ENCODE measurements at regions not wholly inside any gene's neighbourhood (a gene's known extent, or its start where the extent isn't known, plus 50 kb on each side); places are given as distances from the start of the nearest gene placed in this dataset.

DNA sequence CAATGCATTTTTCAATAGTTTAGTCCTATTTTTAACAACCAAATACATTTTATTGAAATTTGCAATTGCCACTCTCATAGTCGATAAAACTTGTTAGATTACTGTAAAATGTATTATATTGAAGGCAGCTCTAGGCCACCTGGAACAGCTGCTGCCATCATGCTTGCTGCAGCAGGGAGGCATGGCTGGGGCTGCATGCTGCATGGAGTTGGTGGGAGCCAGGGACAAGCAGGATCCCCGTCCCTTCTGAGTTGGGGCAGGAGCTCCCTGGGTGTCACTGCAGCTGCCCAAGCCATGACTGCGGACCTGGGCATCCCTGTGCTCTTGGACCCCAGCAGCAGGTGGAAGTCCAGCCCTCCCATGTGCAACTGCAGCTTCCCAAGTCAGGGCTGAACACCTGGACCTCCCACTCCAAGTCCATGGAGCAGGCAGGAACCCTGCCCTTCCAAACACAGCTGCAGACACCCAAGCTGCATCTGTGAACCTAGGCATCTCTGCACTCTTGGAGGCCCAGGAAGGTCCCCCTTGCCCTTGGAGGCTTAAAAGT is 742.0 kb downstream of the ZBBX start:
- no peaks in the 10 kb centered on the region for H4K20me1 ChIP-seq (ENCODE audit: insufficient read depth)
- H3K27ac ChIP-seq (ENCODE audit: low read length): no peak overlapping the region
- no peak overlapping the region for H2AFZ ChIP-seq (ENCODE audit: low read depth, low read length)
- H3K79me2 ChIP-seq (replicated peaks; ENCODE audit: insufficient read depth, low read length): no peaks in the 10 kb centered on the region
- H3K9me3 ChIP-seq (ENCODE audit: low read length): no peaks in the 10 kb centered on the region
- H3K36me3 ChIP-seq (ENCODE audit: insufficient read depth, low read length): no peaks in the 10 kb centered on the region
- no peak for TF ChIP-seq SMC3 (conservative IDR thresholded peaks at IDR 0.05; ENCODE audit: poor library complexity)
- no peak for TF ChIP-seq EP300 (conservative IDR thresholded peaks at IDR 0.05; ENCODE audit: poor library complexity, severe bottlenecking)
- no peak overlapping the region for H3K4me3 ChIP-seq (ENCODE audit: low read length)
- no peaks in the 10 kb centered on the region for H3K27me3 ChIP-seq (ENCODE audit: insufficient read depth, low read depth, low read length)
- H3K4me2 ChIP-seq (ENCODE audit: low read length): no peak overlapping the region
- no peaks in the 10 kb centered on the region for H3K9me2 ChIP-seq (ENCODE audit: insufficient read depth, low read length)
- H3F3A ChIP-seq (ENCODE audit: insufficient read depth, low read length, poor library complexity, severe bottlenecking): no peaks in the 10 kb centered on the region
- no peak overlapping the region for H3K9ac ChIP-seq (ENCODE audit: low read length)

DNA sequence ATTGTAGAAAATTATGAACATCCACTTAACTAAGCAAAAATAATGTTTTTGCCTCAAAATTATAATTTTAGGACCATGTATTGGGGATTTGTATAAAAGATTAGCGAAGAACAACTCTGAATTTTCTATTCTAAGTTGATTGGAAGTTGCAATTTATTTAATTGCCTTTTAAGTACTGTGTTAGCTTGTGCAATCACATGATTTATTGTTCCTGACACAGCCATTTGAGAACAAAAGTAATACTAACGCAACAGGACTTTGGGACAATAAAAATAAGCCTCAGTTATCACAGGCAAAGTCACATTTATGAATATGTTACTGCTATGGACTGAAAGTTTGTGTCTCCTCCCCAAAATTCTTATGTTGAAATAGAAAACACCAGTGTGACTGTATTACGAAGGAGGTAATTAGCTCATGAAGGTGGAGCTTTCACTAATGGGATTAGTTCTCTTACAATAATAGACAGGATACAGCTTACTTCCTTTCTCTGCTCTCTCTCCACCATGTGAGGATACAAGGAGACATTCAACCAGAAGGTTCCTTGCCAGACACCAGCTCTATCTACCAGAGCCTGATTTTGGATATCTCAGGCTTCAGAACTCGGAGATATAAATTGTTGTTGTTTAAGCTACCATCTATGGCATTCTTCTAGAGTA is 745.9 kb downstream of the ZBBX start:
- H3K9me2 ChIP-seq (ENCODE audit: insufficient read depth, low read length): no peaks in the 10 kb centered on the region
- no peaks in the 10 kb centered on the region for H3K27me3 ChIP-seq (ENCODE audit: insufficient read depth, low read depth, low read length)
- no peaks in the 10 kb centered on the region for H4K20me1 ChIP-seq (ENCODE audit: insufficient read depth)
- H3K36me3 ChIP-seq (ENCODE audit: insufficient read depth, low read length): no peaks in the 10 kb centered on the region
- no peak overlapping the region for H3K9ac ChIP-seq (ENCODE audit: low read length)
- H3K9me3 ChIP-seq (ENCODE audit: low read length): no peaks in the 10 kb centered on the region
- TF ChIP-seq, protein P1, sequence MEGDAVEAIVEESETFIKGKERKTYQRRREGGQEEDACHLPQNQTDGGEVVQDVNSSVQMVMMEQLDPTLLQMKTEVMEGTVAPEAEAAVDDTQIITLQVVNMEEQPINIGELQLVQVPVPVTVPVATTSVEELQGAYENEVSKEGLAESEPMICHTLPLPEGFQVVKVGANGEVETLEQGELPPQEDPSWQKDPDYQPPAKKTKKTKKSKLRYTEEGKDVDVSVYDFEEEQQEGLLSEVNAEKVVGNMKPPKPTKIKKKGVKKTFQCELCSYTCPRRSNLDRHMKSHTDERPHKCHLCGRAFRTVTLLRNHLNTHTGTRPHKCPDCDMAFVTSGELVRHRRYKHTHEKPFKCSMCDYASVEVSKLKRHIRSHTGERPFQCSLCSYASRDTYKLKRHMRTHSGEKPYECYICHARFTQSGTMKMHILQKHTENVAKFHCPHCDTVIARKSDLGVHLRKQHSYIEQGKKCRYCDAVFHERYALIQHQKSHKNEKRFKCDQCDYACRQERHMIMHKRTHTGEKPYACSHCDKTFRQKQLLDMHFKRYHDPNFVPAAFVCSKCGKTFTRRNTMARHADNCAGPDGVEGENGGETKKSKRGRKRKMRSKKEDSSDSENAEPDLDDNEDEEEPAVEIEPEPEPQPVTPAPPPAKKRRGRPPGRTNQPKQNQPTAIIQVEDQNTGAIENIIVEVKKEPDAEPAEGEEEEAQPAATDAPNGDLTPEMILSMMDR (IDR thresholded peaks at IDR 0.05; ENCODE audit: poor library complexity, severe bottlenecking): no peak
- TF ChIP-seq POLR2AphosphoS5 (IDR thresholded peaks at IDR 0.05): no peak
- no peak overlapping the region for H2AFZ ChIP-seq (ENCODE audit: low read depth, low read length)
- no peaks in the 10 kb centered on the region for H3K79me2 ChIP-seq (replicated peaks; ENCODE audit: insufficient read depth, low read length)
- no peak overlapping the region for H3K27ac ChIP-seq (ENCODE audit: low read length)
- no peaks in the 10 kb centered on the region for H3F3A ChIP-seq (ENCODE audit: insufficient read depth, low read length, poor library complexity, severe bottlenecking)
- no peak overlapping the region for H3K4me2 ChIP-seq (ENCODE audit: low read length)
- no peak overlapping the region for H3K4me3 ChIP-seq (ENCODE audit: low read length)

DNA sequence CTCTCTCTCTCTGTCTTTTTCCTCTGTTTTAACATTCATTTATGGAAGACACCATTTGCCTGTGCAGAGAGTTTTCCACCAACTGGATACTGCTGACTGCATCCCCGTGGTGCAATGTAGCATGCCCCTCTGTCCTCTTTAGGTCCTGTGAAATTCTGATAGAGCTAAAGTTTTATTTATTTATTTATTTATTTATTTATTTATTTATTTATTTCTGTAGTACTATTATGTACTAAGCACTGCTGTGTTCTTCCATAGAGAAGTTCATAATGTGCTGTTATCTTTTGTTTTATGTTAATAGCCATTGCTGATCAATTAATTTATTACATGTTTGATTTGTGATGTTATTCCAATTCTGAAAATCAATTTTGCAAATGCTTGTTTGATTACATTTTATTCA is 749.9 kb downstream of the ZBBX start:
- Histone ChIP-seq H3K27ac (ENCODE audit: low read length) (no peak overlapping the region), H3K79me2 (replicated peaks; ENCODE audit: insufficient read depth, low read length) (no peaks in the 10 kb centered on the region), H3K27me3 (ENCODE audit: insufficient read depth, low read depth, low read length) (no peaks in the 10 kb centered on the region), H2AFZ (ENCODE audit: low read depth, low read length) (no peak overlapping the region), H3K9me3 (ENCODE audit: low read length) (no peaks in the 10 kb centered on the region), H3K4me3 (ENCODE audit: low read length) (no peak overlapping the region), H3K9ac (ENCODE audit: low read length) (no peak overlapping the region), H3K4me2 (ENCODE audit: low read length) (no peak overlapping the region), H4K20me1 (ENCODE audit: insufficient read depth) (no peaks in the 10 kb centered on the region), H3K36me3 (ENCODE audit: insufficient read depth, low read length) (no peaks in the 10 kb centered on the region), H3F3A (ENCODE audit: insufficient read depth, low read length, poor library complexity, severe bottlenecking) (no peaks in the 10 kb centered on the region), H3K9me2 (ENCODE audit: insufficient read depth, low read length) (no peaks in the 10 kb centered on the region)
- TF ChIP-seq, protein P2, sequence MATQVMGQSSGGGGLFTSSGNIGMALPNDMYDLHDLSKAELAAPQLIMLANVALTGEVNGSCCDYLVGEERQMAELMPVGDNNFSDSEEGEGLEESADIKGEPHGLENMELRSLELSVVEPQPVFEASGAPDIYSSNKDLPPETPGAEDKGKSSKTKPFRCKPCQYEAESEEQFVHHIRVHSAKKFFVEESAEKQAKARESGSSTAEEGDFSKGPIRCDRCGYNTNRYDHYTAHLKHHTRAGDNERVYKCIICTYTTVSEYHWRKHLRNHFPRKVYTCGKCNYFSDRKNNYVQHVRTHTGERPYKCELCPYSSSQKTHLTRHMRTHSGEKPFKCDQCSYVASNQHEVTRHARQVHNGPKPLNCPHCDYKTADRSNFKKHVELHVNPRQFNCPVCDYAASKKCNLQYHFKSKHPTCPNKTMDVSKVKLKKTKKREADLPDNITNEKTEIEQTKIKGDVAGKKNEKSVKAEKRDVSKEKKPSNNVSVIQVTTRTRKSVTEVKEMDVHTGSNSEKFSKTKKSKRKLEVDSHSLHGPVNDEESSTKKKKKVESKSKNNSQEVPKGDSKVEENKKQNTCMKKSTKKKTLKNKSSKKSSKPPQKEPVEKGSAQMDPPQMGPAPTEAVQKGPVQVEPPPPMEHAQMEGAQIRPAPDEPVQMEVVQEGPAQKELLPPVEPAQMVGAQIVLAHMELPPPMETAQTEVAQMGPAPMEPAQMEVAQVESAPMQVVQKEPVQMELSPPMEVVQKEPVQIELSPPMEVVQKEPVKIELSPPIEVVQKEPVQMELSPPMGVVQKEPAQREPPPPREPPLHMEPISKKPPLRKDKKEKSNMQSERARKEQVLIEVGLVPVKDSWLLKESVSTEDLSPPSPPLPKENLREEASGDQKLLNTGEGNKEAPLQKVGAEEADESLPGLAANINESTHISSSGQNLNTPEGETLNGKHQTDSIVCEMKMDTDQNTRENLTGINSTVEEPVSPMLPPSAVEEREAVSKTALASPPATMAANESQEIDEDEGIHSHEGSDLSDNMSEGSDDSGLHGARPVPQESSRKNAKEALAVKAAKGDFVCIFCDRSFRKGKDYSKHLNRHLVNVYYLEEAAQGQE (IDR thresholded peaks at IDR 0.05; ENCODE audit: borderline replicate concordance): no peak
- TF ChIP-seq TAF1 (IDR thresholded peaks at IDR 0.05; ENCODE audit: low read depth) (no peak), MXI1 (conservative IDR thresholded peaks at IDR 0.05; ENCODE audit: poor library complexity, severe bottlenecking) (no peak), SMC3 (conservative IDR thresholded peaks at IDR 0.05; ENCODE audit: poor library complexity) (no peak), EP300 (conservative IDR thresholded peaks at IDR 0.05; ENCODE audit: poor library complexity, severe bottlenecking) (no peak), POLR2AphosphoS5 (IDR thresholded peaks at IDR 0.05) (no peak), EZH2 (IDR thresholded peaks at IDR 0.05; ENCODE audit: borderline replicate concordance, insufficient read depth, low read length, poor library complexity, severe bottlenecking) (no peak), RAD21 (conservative IDR thresholded peaks at IDR 0.05) (no peak)
- TF ChIP-seq, protein P1 (IDR thresholded peaks at IDR 0.05; ENCODE audit: poor library complexity, severe bottlenecking): no peak

All from neural cell (in vitro differentiated cells).